Right renal pelvis (tissue), 4 donors: ENCODE measurements at regions not wholly inside any gene's neighbourhood (a gene's known extent, or its start where the extent isn't known, plus 50 kb on each side); places are given as distances from the start of the nearest gene placed in this dataset.
"Not testable (repeated sequence)": the region's sequence is repeated elsewhere in the genome, so short reads cannot be mapped to it uniquely, and the experiment has no call there.

Experiments used
- DNase-seq, 4 donors: peaks; one replicate each; pipeline ENCODE4 v3.0.0-alpha.2; 2013; ENCODE audit warnings: low read depth in 4 of 4, low spot score in 3 of 4, missing footprints in 1 of 4

DNA sequence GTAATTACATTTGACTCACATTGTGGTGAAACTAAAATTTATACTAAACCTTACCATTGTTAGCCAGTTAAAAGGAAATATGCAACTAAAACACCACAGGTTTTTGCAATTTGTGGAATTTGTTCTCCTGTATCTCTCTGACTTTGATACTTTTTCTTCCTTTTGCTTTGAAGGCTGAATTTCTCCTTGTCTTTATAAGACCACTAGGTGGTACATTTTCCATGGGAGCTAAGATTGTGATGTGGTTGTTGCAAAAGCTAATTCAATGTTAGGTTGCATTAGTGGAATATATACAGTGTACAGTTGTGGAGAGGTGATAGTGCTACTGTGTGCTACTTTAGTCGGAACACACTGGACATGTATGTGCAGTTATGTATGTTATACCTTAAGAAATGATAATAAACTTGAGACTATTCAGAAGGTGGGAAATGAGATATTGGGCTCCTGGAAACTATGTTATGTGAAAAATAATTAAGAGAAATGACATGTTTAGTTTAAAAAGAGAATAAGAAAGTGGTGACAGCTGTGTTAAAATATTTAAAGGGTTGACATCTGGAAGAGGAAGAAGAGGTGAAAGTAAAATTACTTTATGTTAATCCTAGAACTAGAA lies 70.3 kb downstream of the ARL9 start:
- peak; percentile 4 to 22 (median 14) for DNase-seq

DNA sequence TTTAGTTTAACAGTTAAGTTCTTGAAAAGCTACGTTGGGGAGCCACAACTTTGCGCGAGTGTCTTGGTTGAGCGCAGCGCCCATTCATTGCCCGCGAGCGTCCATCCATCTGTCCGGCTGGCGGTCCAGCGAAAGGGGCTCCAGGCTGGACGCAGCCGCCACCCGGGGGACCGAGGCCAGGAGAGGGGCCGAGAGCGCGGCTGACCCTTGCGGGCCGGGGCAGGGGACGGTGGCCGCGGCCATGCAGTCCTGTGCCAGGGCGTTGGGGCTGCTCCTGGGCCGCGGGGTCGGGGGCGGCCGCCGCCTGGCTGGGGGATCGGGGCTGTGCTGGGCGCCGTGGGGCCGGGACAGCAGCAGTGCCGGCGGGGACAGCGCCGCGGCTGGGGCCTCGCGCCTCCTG lies 86.8 kb downstream of the ARL9 start:
- DNase-seq, result not testable (repeated sequence)
